ENCODE measurements at regions not wholly inside any gene's neighbourhood (a gene's known extent, or its start where the extent isn't known, plus 50 kb on each side); places are given as distances from the start of the nearest gene placed in this dataset.

DNA sequence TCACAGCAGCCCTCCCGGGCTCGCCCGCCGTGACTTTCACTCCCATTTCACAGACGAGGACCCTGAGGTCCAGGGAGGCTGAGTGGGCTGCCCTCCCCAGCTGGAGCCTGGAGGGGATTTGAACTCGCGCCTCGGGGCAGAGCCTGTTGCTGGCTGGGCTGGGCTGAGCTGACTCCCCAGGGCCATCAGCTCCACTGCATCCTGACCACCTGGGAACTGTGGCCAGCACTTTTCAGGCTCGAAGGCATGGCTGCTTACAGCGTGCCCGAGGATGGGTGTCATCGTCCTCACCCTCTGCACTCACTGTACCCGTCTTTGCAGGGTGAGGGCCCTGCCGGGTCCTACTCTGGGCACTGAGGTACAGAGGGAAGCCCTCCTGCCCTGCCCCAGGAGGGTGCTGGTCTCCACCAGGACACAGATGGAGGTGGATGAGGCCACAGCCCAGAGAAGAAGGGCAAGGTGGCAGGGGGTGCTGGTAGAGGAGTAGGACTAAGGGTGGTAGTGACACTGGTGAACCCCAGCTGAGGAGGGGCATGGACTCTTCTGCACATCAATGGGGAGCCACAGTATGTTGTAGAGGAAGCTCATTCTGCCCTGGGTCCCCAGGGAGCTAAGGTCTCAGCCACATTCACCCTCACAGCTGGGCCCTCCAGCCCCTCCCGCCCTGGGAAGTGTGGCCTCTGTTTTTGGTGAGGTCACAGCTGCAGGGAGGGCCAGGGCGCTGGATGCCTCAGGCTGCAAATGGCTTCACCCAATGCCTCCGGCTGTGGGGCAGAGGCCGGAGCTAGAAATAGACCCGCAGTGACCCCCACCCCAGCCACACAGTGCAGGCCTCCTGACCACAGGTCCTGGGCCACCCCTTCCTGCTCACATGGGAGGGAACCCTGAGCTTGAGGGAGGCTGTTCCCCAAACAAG, 365.1 kb upstream of the SFSWAP start:
- Histone ChIP-seq H3K4me3 (ENCODE audit: low read depth, low read length) (no peak overlapping the region), H3K36me3 (ENCODE audit: control insufficient read depth, insufficient read depth, low read length) (no peaks in the 10 kb centered on the region), H3K27me3 (ENCODE audit: control insufficient read depth, insufficient read depth, low read length) (no peaks in the 10 kb centered on the region)
- no peak for DNase-seq (ENCODE audit: low read depth)
- TF ChIP-seq CTCF (IDR thresholded peaks at IDR 0.05; ENCODE audit: insufficient read depth, low read length, poor library complexity, severe bottlenecking) = no peak

- no peak for DNase-seq (ENCODE audit: low read depth)
- no peak for TF ChIP-seq CTCF (IDR thresholded peaks at IDR 0.05; ENCODE audit: insufficient read depth, low read length, poor library complexity, severe bottlenecking)
- no peak overlapping the region for H3K4me3 ChIP-seq (ENCODE audit: low read depth, low read length)
- H3K36me3 ChIP-seq (ENCODE audit: control insufficient read depth, insufficient read depth, low read length) = no peaks in the 10 kb centered on the region
- no peaks in the 10 kb centered on the region for H3K27me3 ChIP-seq (ENCODE audit: control insufficient read depth, insufficient read depth, low read length)
These were observed 364.1 kb upstream of the SFSWAP start for GRCh38 chr12:131346555-131347344.

- Histone ChIP-seq H3K4me3 (ENCODE audit: low read depth, low read length) (no peak overlapping the region), H3K36me3 (ENCODE audit: control insufficient read depth, insufficient read depth, low read length) (no peaks in the 10 kb centered on the region), H3K27me3 (ENCODE audit: control insufficient read depth, insufficient read depth, low read length) (no peaks in the 10 kb centered on the region)
- TF ChIP-seq CTCF (IDR thresholded peaks at IDR 0.05; ENCODE audit: insufficient read depth, low read length, poor library complexity, severe bottlenecking) = no peak
- no peak for DNase-seq (ENCODE audit: low read depth)
These were observed 363.6 kb upstream of the SFSWAP start for GRCh38 chr12:131347345-131347714.

- no peak overlapping the region for H3K4me3 ChIP-seq (ENCODE audit: low read depth, low read length)
- H3K27me3 ChIP-seq (ENCODE audit: control insufficient read depth, insufficient read depth, low read length) = no peaks in the 10 kb centered on the region
- no peak for DNase-seq (ENCODE audit: low read depth)
- no peaks in the 10 kb centered on the region for H3K36me3 ChIP-seq (ENCODE audit: control insufficient read depth, insufficient read depth, low read length)
- no peak for TF ChIP-seq CTCF (IDR thresholded peaks at IDR 0.05; ENCODE audit: insufficient read depth, low read length, poor library complexity, severe bottlenecking)
These were observed 363.2 kb upstream of the SFSWAP start for GRCh38 chr12:131347732-131348131.

DNA sequence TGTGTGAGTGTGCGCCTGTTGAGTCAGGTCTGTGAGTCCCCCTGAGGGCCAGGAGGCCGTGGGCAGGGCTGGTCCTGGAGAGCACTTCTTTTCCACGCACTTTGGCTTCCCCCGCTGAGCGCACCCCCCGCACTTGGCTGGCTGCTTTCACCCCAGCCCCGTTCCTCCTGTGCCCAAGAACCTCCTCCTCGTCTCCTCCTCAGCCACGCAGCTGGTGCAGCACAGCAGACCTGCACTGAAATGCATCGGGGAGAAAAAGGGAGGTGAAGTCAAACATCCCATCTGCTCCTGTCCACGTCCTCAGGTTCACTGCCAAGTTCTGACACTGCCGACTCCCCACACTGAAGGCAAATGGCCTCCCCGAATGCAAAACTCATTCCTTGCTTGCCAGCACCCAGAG, 362.7 kb upstream of the SFSWAP start:
- no peak for TF ChIP-seq CTCF (IDR thresholded peaks at IDR 0.05; ENCODE audit: insufficient read depth, low read length, poor library complexity, severe bottlenecking)
- DNase-seq (ENCODE audit: low read depth) = no peak
- no peaks in the 10 kb centered on the region for H3K36me3 ChIP-seq (ENCODE audit: control insufficient read depth, insufficient read depth, low read length)
- no peaks in the 10 kb centered on the region for H3K27me3 ChIP-seq (ENCODE audit: control insufficient read depth, insufficient read depth, low read length)
- no peak overlapping the region for H3K4me3 ChIP-seq (ENCODE audit: low read depth, low read length)
